ENCODE measurements at regions not wholly inside any gene's neighbourhood (a gene's known extent, or its start where the extent isn't known, plus 50 kb on each side); places are given as distances from the start of the nearest gene placed in this dataset.

DNA sequence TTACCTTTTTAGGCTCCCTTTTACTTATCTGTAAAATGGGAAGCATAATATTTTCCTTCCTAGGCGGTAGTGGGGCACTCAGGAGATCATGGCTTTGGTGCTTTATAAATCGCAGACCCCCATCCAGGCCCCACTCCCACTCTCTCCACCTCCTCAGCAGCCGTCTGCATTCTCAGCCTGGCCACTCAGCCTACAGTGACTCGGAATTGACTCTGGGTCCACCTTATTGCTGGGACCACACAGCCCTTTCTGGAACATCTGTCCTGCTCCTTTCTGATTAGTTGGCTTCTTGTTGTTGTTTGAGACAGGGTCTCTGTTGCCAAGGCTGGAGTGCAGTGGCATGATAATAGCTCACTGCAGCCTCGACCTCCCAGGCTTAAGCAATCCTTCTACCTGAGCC lies 76.5 kb downstream of the RPLP1 start:
- Histone ChIP-seq H3K36me3 (ENCODE audit: control insufficient read depth, insufficient read depth, low read length) (no peaks in the 10 kb centered on the region), H3K27me3 (ENCODE audit: control insufficient read depth, insufficient read depth, low read length) (peaks cover 33% of the 10 kb centered on the region), H3K9ac (ENCODE audit: low read depth, low read length) (no peak overlapping the region), H4K91ac (ENCODE audit: insufficient read depth, low read depth, low read length) (no peak overlapping the region), H2BK15ac (ENCODE audit: low read depth, low read length) (no peak overlapping the region), H3K9me3 (ENCODE audit: control insufficient read depth, insufficient read depth, low read length) (peaks cover 6% of the 10 kb centered on the region; the same call in 1 of the 2 replicates), H3K56ac (ENCODE audit: extremely low read depth, insufficient read depth, low read length) (no peak overlapping the region), H2AFZ (replicated peaks; ENCODE audit: low read length, poor library complexity) (no peak overlapping the region), H2BK5ac (ENCODE audit: low read depth, low read length, poor library complexity, severe bottlenecking) (no peak overlapping the region), H3K9me1 (ENCODE audit: insufficient read depth, low read length) (no peaks in the 10 kb centered on the region), H3K4me3 (ENCODE audit: insufficient read depth, low read depth, low read length) (no peak overlapping the region), H3K14ac (replicated peaks; ENCODE audit: low read depth, low read length) (no peak overlapping the region), H2BK120ac (ENCODE audit: low read depth, low read length) (no peak overlapping the region), H3K23ac (ENCODE audit: low read depth, low read length) (no peak overlapping the region), H2AK9ac (replicated peaks; ENCODE audit: low read depth, low read length, poor library complexity) (no peak overlapping the region), H3K27ac (ENCODE audit: insufficient read depth, low read length) (no peak overlapping the region), H3K4ac (ENCODE audit: low read depth, low read length) (no peak overlapping the region), H3K4me2 (ENCODE audit: low read depth, low read length) (no peak overlapping the region), H4K20me1 (ENCODE audit: insufficient read depth, low read length) (no peaks in the 10 kb centered on the region), H2AK5ac (ENCODE audit: low read depth, low read length) (no peak overlapping the region), H4K5ac (ENCODE audit: low read depth, low read length) (no peak overlapping the region), H3K4me1 (ENCODE audit: control insufficient read depth, insufficient read depth, low read length) (peaks cover 9% of the 10 kb centered on the region), H2BK20ac (ENCODE audit: low read depth, low read length) (no peak overlapping the region), H3K79me1 (ENCODE audit: low read depth in 1 of 2, low read length in 2 of 2) (no peaks in the 10 kb centered on the region), H4K8ac (ENCODE audit: low read depth in 2 of 2, low read length in 2 of 2) (no peak overlapping the region), H3K18ac (ENCODE audit: low read depth, low read length) (no peak overlapping the region)
- ATAC-seq (ENCODE audit: low read depth) = no peak
- WGBS, 2 experiments (ENCODE audit: extremely low coverage in 2 of 2, insufficient read length in 1 of 2) = 80% methylated on average over 1 of the region's 5 CpGs; no CpG with 5 or more reads in 1 of the 2 experiments
- BruUV-seq (replicated peaks) = no TSS peak
- no peak for DNase-seq
- ChIA-PET CTCF (no interaction called here), POLR2A (ENCODE audit: unreplicated experiment) (no interaction called here)
- dilution Hi-C loops (cut with HindIII; ENCODE audit: low sequenced_read_pairs, unreplicated experiment) (no loop called here), intact Hi-C loops (cut with micrococcal nuclease) (no loop called here), in situ Hi-C loops (cut with MboI; ENCODE audit: low sequenced_read_pairs) (no loop called here)
- TF ChIP-seq SMC3 (IDR thresholded peaks at IDR 0.05; ENCODE audit: low read depth, low read length) = no peak
- no peak for TF ChIP-seq CEBPB (IDR thresholded peaks at IDR 0.05; ENCODE audit: low read depth, low read length)
- no peak for TF ChIP-seq MAFK (IDR thresholded peaks at IDR 0.05; ENCODE audit: low read depth, low read length)
- no peak for TF ChIP-seq NFE2L2 (IDR thresholded peaks at IDR 0.05; ENCODE audit: low read depth, low read length)
- TF ChIP-seq, protein P1, sequence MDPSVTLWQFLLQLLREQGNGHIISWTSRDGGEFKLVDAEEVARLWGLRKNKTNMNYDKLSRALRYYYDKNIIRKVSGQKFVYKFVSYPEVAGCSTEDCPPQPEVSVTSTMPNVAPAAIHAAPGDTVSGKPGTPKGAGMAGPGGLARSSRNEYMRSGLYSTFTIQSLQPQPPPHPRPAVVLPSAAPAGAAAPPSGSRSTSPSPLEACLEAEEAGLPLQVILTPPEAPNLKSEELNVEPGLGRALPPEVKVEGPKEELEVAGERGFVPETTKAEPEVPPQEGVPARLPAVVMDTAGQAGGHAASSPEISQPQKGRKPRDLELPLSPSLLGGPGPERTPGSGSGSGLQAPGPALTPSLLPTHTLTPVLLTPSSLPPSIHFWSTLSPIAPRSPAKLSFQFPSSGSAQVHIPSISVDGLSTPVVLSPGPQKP (IDR thresholded peaks at IDR 0.05; ENCODE audit: borderline replicate concordance, low read depth, low read length) = no peak
- TF ChIP-seq POLR2A (IDR thresholded peaks at IDR 0.05; ENCODE audit: low read depth, low read length) = no peak
- TF ChIP-seq MAZ (IDR thresholded peaks at IDR 0.05; ENCODE audit: borderline replicate concordance, low read depth, low read length) = no peak
- TF ChIP-seq FOS (IDR thresholded peaks at IDR 0.05; ENCODE audit: low read depth, low read length) = no peak
- TF ChIP-seq RAD21 (IDR thresholded peaks at IDR 0.05; ENCODE audit: low read length) = no peak
- no peak for TF ChIP-seq MXI1 (IDR thresholded peaks at IDR 0.05; ENCODE audit: borderline replicate concordance, low read depth, low read length)
- no peak for TF ChIP-seq BHLHE40 (IDR thresholded peaks at IDR 0.05; ENCODE audit: low read depth, low read length)
- TF ChIP-seq, protein P2, sequence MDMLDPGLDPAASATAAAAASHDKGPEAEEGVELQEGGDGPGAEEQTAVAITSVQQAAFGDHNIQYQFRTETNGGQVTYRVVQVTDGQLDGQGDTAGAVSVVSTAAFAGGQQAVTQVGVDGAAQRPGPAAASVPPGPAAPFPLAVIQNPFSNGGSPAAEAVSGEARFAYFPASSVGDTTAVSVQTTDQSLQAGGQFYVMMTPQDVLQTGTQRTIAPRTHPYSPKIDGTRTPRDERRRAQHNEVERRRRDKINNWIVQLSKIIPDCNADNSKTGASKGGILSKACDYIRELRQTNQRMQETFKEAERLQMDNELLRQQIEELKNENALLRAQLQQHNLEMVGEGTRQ (IDR thresholded peaks at IDR 0.05; ENCODE audit: low read depth, low read length) = no peak
- TF ChIP-seq, protein P3, sequence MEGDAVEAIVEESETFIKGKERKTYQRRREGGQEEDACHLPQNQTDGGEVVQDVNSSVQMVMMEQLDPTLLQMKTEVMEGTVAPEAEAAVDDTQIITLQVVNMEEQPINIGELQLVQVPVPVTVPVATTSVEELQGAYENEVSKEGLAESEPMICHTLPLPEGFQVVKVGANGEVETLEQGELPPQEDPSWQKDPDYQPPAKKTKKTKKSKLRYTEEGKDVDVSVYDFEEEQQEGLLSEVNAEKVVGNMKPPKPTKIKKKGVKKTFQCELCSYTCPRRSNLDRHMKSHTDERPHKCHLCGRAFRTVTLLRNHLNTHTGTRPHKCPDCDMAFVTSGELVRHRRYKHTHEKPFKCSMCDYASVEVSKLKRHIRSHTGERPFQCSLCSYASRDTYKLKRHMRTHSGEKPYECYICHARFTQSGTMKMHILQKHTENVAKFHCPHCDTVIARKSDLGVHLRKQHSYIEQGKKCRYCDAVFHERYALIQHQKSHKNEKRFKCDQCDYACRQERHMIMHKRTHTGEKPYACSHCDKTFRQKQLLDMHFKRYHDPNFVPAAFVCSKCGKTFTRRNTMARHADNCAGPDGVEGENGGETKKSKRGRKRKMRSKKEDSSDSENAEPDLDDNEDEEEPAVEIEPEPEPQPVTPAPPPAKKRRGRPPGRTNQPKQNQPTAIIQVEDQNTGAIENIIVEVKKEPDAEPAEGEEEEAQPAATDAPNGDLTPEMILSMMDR (conservative IDR thresholded peaks at IDR 0.05; ENCODE audit: low read depth, low read length) = no peak
- TF ChIP-seq CHD1 (IDR thresholded peaks at IDR 0.05; ENCODE audit: low read depth, low read length) = no peak
- no peak for TF ChIP-seq RFX5 (IDR thresholded peaks at IDR 0.05; ENCODE audit: low read depth, low read length)
- no peak for TF ChIP-seq RCOR1 (IDR thresholded peaks at IDR 0.05; ENCODE audit: insufficient replicate concordance, low read length)
